Stomach (tissue), 4 donors: ENCODE measurements at regions not wholly inside any gene's neighbourhood (a gene's known extent, or its start where the extent isn't known, plus 50 kb on each side); places are given as distances from the start of the nearest gene placed in this dataset.
"Not testable (repeated sequence)": the region's sequence is repeated elsewhere in the genome, so short reads cannot be mapped to it uniquely, and the experiment has no call there.

Experiments
- CTCF ChIP-seq, 7 experiments: fragments of 450-650 bp in 4 of 7; fragments of 200-600 bp in 3 of 7; sonication (generic) in 3 of 7; IDR thresholded peaks; one replicate each; pipeline ENCODE4 v1.5.1; 2016 to 2019; ENCODE audit warnings: antibody characterized with exemption in 7 of 7, control low read depth in 2 of 7, mild to moderate bottlenecking in 1 of 7
- EP300 ChIP-seq: sonication (generic); formaldehyde crosslinking; IDR thresholded peaks from one replicate; pipeline ENCODE4 v1.6.1; 2017; ENCODE audit warnings: antibody characterized with exemption
- POLR2A ChIP-seq, 4 donors: fragments of 450-650 bp; IDR thresholded peaks; one replicate each; pipeline ENCODE4 v1.6.1; 2016; ENCODE audit warnings: antibody characterized with exemption in 4 of 4, control low read depth in 2 of 4, mild to moderate bottlenecking in 1 of 4, moderate library complexity in 1 of 4
- POLR2AphosphoS5 ChIP-seq, 3 donors: sonication (generic); formaldehyde crosslinking; IDR thresholded peaks; one replicate each; pipeline ENCODE4 v1.6.1; 2016; ENCODE audit warnings: antibody characterized with exemption in 3 of 3

GRCh38 chr20:30868271-30868670 is 389.2 kb upstream of the DEFB115 start:
- not testable (repeated sequence) for TF ChIP-seq CTCF (IDR thresholded peaks at IDR 0.05); POLR2A (IDR thresholded peaks at IDR 0.05); POLR2AphosphoS5 (IDR thresholded peaks at IDR 0.05); EP300
